Right atrium auricular region (tissue), 2 donors: ENCODE measurements at regions not wholly inside any gene's neighbourhood (a gene's known extent, or its start where the extent isn't known, plus 50 kb on each side); places are given as distances from the start of the nearest gene placed in this dataset.
"Not testable (repeated sequence)": the region's sequence is repeated elsewhere in the genome, so short reads cannot be mapped to it uniquely, and the experiment has no call there.

ENCODE experiments used
- DNase-seq: peaks from one replicate; pipeline ENCODE4 v3.0.0-alpha.2; 2019; ENCODE audit warnings: low spot score
- H3K27ac ChIP-seq, 2 donors: fragments of 200-600 bp; sonication (generic); 1 replicate in 1 of 2; 2 replicates in 1 of 2; pipeline ENCODE4 v1.5.1; 2016 to 2019
- H3K27me3 ChIP-seq, 2 donors: fragments of 200-600 bp; sonication (generic); one replicate each; pipeline versions ENCODE4 v1.5.1 to v1.6.0; 2017 to 2019
- H3K36me3 ChIP-seq: fragments of 200-600 bp; sonication (generic); one replicate; pipeline ENCODE4 v1.5.1; 2016
- H3K4me1 ChIP-seq, 2 donors: fragments of 200-600 bp; sonication (generic); one replicate each; pipeline versions ENCODE4 v1.5.1 to v1.6.0; 2017 to 2019
- H3K4me3 ChIP-seq, 2 donors: fragments of 200-600 bp; sonication (generic); 1 replicate in 1 of 2; 2 replicates in 1 of 2; pipeline ENCODE4 v1.5.1; 2017 to 2019; ENCODE audit warnings: mild to moderate bottlenecking in 1 of 2, moderate library complexity in 1 of 2
- H3K9me3 ChIP-seq, 2 donors: fragments of 200-600 bp; sonication (generic); one replicate each; pipeline ENCODE4 v1.5.1; 2019
- TF ChIP-seq, protein P1 (sequence below), 2 donors: fragments of 200-600 bp; sonication (generic); IDR thresholded peaks; one replicate each; pipeline ENCODE4 v1.5.1; 2019; ENCODE audit warnings: antibody characterized with exemption in 2 of 2

DNA sequence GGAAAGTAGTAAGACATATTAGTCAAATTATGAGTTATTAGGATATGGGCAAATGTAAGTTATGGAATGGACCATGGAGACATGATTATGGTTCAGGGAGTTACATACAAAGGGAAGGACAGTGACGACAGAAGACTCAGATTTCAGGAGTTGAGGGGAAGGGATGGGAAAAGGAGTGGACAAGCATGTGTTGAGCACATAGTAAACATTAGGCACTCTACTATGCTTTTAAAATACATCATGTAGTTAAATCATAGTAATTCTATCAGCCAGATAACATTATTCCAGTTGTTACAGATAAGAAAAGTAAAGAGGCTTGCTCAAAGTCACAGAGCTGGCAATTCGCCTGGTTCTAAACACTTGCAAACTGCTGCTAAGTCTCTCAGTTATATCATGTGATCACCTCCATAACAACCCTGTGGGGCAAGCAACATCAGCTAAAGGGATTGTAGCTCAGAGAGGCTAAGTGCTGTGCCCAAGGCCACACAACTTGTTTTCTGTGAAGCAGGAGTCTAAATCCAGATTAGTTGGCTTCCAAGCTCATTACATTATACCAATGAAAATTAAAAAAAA lies 115.2 kb upstream of the MDFIC start:
- DNase-seq: no peak
- Histone ChIP-seq H3K4me1 (no peaks in the 10 kb centered on the region), H3K27ac (no peak overlapping the region), H3K4me3 (no peak overlapping the region), H3K36me3 (no peaks in the 10 kb centered on the region), H3K27me3 (no peaks in the 10 kb centered on the region), H3K9me3 (no peaks in the 10 kb centered on the region)
- TF ChIP-seq, protein P1, sequence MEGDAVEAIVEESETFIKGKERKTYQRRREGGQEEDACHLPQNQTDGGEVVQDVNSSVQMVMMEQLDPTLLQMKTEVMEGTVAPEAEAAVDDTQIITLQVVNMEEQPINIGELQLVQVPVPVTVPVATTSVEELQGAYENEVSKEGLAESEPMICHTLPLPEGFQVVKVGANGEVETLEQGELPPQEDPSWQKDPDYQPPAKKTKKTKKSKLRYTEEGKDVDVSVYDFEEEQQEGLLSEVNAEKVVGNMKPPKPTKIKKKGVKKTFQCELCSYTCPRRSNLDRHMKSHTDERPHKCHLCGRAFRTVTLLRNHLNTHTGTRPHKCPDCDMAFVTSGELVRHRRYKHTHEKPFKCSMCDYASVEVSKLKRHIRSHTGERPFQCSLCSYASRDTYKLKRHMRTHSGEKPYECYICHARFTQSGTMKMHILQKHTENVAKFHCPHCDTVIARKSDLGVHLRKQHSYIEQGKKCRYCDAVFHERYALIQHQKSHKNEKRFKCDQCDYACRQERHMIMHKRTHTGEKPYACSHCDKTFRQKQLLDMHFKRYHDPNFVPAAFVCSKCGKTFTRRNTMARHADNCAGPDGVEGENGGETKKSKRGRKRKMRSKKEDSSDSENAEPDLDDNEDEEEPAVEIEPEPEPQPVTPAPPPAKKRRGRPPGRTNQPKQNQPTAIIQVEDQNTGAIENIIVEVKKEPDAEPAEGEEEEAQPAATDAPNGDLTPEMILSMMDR (IDR thresholded peaks at IDR 0.05): no peak

DNA sequence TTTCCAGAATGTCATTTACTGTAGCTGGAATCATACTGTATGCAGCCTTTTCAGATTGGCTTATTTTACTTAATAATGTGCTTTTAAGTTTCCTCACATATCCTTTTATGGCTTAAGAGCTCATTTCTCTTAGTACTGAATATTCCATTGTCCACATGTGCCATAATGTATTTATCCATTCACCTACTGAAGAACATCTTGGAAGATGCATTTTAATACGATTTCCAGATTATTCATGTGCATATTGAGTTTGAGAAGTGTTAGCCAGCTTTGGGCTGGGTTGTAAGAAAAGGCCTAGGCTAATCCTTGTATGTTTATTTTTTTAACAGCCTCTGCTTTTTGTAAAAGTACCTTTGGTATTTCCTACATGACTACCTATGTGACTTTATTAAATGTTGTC lies 109.3 kb upstream of the MDFIC start:
- no peaks in the 10 kb centered on the region for H3K4me1 ChIP-seq
- no peak for DNase-seq
- TF ChIP-seq, protein P1 (IDR thresholded peaks at IDR 0.05): no peak
- no peak overlapping the region for H3K4me3 ChIP-seq
- H3K36me3 ChIP-seq: no peaks in the 10 kb centered on the region
- no peaks in the 10 kb centered on the region for H3K27me3 ChIP-seq
- H3K27ac ChIP-seq: no peak overlapping the region
- no peaks in the 10 kb centered on the region for H3K9me3 ChIP-seq

DNA sequence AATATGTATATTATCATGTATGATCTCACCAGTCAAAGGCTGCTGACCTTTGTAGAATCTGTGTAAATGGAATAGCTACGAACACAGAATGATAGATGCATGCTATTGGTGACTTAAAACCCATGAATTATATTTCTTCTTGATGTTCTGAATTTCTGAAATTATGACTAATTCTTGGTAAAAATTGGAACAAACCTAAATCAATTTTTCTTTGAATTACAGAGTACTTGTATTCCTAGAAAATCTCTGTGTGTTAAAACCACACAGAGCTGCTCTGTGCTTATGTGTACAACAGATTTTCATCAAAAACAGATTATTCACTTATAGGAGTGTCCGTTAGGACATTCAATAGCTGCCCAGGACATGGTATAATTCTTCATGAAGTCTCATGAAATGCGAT lies 108.3 kb upstream of the MDFIC start:
- TF ChIP-seq, protein P1 (IDR thresholded peaks at IDR 0.05): no peak
- Histone ChIP-seq H3K27ac (no peak overlapping the region), H3K9me3 (no peaks in the 10 kb centered on the region), H3K27me3 (no peaks in the 10 kb centered on the region), H3K4me3 (no peak overlapping the region), H3K36me3 (no peaks in the 10 kb centered on the region), H3K4me1 (no peaks in the 10 kb centered on the region)
- no peak for DNase-seq

DNA sequence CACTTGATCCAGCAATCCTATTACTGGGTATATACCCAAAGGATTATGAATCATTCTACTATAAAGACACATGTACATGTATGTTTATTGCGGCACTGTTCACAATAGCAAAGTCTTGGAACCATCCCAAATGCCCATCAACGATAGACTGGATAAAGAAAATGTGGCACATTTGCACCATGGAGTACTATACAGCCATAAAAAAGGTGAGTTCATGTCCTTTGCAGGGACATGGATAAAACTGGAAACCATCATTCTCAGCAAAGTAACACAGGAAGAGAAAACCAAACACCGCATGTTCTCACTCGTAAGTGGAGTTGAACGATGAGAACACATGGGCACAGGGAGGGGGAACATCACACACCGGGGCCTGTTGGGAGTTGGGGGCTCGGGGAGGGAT lies 104.9 kb upstream of the MDFIC start:
- not testable (repeated sequence) for H3K27me3 ChIP-seq, H3K9me3 ChIP-seq, H3K36me3 ChIP-seq, H3K4me3 ChIP-seq, H3K4me1 ChIP-seq, H3K27ac ChIP-seq, DNase-seq

DNA sequence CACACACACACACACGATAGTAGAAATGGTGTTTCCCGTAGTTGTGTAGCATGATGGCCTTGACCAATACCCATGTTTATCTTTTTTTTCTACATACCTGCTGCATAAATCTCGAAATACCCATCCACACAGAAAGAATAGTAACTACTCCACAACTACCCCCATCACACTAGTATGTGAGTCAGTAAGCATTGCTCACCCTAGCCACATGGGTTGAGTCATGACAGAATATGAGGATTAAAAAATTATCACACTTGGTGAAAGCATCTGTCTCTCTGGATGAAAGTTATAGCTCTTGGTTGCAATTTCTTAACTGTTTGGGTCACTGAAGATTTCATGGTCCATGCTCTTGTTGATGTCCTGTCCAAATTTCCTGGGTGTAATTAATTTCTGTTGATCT lies 103.4 kb upstream of the MDFIC start:
- H3K27ac ChIP-seq: no peak overlapping the region

DNA sequence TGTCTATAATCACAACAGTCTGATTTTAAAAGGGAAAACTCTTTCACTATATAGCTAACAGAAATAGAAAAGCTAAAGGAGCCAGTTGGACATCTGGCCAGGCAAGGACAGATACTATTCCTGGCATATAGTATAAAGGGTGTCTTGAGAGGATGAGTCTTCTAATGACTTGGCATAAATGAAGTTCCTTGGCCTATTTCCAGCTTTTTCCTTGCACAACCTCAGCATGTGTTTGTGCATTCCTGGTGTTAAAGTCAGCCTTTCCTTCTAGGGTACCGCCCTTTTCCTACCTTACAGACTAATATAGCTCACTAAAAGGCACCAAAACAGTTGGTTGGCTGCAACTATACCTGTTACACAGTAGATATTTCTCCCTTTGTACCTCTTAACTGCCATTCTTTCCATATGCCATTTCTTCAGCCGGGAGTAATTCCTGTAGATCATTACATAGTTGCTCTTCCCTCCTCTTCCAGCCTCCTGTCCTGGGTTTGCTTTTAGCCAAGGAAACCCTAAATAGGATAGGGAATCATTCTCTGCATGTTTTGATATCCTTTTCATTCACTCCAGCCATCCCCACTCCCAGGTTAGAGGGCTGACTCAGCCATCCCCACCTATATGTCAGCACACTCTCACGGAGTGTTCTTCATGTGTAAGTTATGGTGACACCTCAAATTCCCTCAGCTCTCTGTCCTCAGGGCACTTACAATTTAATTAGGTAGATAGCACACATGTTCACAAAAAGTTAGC lies 102.1 kb upstream of the MDFIC start:
- no peak overlapping the region for H3K27ac ChIP-seq

More for the DNA sequence above, 103.4 kb upstream of the MDFIC start:
- no peaks in the 10 kb centered on the region for H3K27me3 ChIP-seq
- H3K4me3 ChIP-seq: no peak overlapping the region
- peaks cover 0 to 4% of the 10 kb centered on the region in 2 donors for H3K4me1 ChIP-seq
- H3K9me3 ChIP-seq: no peaks in the 10 kb centered on the region
- DNase-seq: no peak
- no peaks in the 10 kb centered on the region for H3K36me3 ChIP-seq
- TF ChIP-seq, protein P1 (IDR thresholded peaks at IDR 0.05): no peak

More for the DNA sequence above, 102.1 kb upstream of the MDFIC start:
- DNase-seq: no peak
- Histone ChIP-seq H3K4me1 (peaks cover 0 to 4% of the 10 kb centered on the region in 2 donors), H3K9me3 (no peaks in the 10 kb centered on the region), H3K36me3 (no peaks in the 10 kb centered on the region), H3K4me3 (no peak overlapping the region), H3K27me3 (no peaks in the 10 kb centered on the region)
- TF ChIP-seq, protein P1 (IDR thresholded peaks at IDR 0.05): no peak
